Large intestine (tissue), 3 donors: ENCODE measurements at regions not wholly inside any gene's neighbourhood (a gene's known extent, or its start where the extent isn't known, plus 50 kb on each side); places are given as distances from the start of the nearest gene placed in this dataset.

ENCODE experiments used
- DNase-seq, 2 donors: peaks; one replicate each; pipeline versions ENCODE4 v3.0.0 to v3.0.0-alpha.2; 2013
- H3K27ac ChIP-seq: one replicate; pipeline ENCODE4 v1.5.1; 2013; ENCODE audit warnings: low read length
- H3K27me3 ChIP-seq: 2 replicates; pipeline ENCODE4 v1.6.1; 2013; ENCODE audit warnings: low read length; ENCODE audit not compliant: control insufficient read depth, insufficient read depth
- H3K36me3 ChIP-seq: 2 replicates; pipeline ENCODE4 v1.6.1; 2013; ENCODE audit warnings: low read length; ENCODE audit not compliant: control insufficient read depth, insufficient read depth
- H3K4me1 ChIP-seq: one replicate; pipeline ENCODE4 v1.6.1; 2013; ENCODE audit warnings: low read length; ENCODE audit not compliant: control insufficient read depth, insufficient read depth
- H3K4me3 ChIP-seq: one replicate; pipeline ENCODE4 v1.5.1; 2013; ENCODE audit warnings: low read length
- H3K9me3 ChIP-seq: one replicate; pipeline ENCODE4 v1.6.1; 2013; ENCODE audit warnings: mild to moderate bottlenecking, low read depth, low read length, moderate library complexity; ENCODE audit not compliant: control insufficient read depth
- WGBS: methylation state at CpG from one replicate; pipeline ENCODE4 v1.1.5; 2013; ENCODE audit warnings: low lambda C conversion rate; ENCODE audit not compliant: insufficient coverage; 5-methylcytosine and 5-hydroxymethylcytosine counted together

DNA sequence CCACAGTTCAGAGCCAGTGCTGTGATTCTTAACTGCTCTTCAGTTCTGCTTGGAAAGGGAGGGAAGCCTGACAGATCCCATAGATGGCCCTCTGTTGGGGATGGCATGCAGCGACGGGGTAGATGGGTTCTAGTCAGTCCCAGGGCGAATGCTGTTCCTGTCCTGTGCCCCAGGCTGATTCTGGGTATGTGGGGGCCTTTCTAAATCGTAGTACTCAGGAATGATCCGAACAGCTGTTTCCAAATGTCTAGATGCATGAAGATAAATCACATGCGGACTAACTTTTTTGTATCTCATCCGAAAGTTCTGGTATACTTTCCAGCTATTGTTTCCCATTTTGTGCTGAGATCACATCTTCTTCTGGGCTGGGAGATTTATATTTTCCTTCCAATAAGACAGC is 186.0 kb upstream of the MKI67 start:
- no peaks in the 10 kb centered on the region for H3K36me3 ChIP-seq
- no peaks in the 10 kb centered on the region for H3K9me3 ChIP-seq
- H3K4me1 ChIP-seq: no peaks in the 10 kb centered on the region
- H3K27ac ChIP-seq: no peak overlapping the region
- H3K4me3 ChIP-seq: no peak overlapping the region
- no peak for DNase-seq
- 94% methylated on average over 2 of the region's 7 CpGs for WGBS
- H3K27me3 ChIP-seq: no peaks in the 10 kb centered on the region

DNA sequence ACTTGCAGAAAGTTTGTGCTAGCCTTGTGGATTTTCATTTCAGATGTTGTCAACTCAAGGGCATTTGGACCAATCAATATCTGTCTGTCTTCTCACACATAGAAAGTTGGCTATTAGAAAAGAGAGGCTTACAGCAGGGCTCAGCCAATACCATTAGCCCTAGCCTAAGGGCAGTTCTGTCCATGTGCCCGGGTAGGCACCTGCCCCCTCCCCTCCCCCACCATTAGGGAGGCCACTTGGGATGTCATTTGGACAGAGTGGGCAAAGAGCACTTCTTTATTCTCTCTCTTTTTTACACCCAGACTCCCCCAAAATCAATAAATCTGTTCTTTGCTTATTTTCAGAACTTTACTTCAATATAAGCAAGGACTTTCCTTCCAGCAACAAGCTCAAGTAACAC is 188.5 kb upstream of the MKI67 start:
- Histone ChIP-seq H3K36me3 (no peaks in the 10 kb centered on the region), H3K27me3 (no peaks in the 10 kb centered on the region), H3K9me3 (no peaks in the 10 kb centered on the region), H3K4me1 (no peaks in the 10 kb centered on the region), H3K27ac (no peak overlapping the region), H3K4me3 (no peak overlapping the region)
- no peak for DNase-seq
- WGBS: no CpG with 5 or more reads among the region's 1 CpG

DNA sequence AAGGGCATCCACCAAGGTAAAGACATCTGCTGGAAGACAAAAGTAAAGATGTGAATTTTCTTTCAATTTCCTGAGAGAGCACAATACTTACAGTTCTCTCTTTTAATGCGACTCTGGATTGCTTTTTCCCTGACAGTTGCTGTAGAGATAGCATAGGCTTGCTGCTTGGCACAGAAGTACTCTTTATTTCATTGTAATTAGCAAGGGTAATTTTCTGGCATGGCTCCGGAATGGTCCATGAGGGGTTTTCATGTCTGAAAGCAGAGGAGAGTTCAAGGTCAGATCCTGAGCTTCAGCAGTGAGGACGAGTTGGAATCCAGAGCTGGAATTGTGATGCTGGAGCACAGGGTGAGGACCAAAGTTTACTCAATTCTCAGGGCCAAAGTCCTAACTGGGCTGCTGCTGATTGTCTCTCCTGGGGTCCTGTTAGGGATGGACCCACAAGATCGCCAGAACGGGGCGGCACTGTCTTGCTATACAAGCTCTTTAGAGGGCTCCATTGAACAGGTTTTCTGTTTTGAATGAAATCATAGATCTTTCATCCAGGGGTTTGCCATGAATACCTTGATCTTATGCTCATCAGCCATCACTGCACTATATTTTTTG is 190.0 kb upstream of the MKI67 start:
- Histone ChIP-seq H3K9me3 (no peaks in the 10 kb centered on the region), H3K4me1 (no peaks in the 10 kb centered on the region), H3K27me3 (no peaks in the 10 kb centered on the region), H3K36me3 (no peaks in the 10 kb centered on the region), H3K27ac (no peak overlapping the region), H3K4me3 (no peak overlapping the region)
- DNase-seq: no peak
- WGBS: no CpG with 5 or more reads among the region's 6 CpGs

DNA sequence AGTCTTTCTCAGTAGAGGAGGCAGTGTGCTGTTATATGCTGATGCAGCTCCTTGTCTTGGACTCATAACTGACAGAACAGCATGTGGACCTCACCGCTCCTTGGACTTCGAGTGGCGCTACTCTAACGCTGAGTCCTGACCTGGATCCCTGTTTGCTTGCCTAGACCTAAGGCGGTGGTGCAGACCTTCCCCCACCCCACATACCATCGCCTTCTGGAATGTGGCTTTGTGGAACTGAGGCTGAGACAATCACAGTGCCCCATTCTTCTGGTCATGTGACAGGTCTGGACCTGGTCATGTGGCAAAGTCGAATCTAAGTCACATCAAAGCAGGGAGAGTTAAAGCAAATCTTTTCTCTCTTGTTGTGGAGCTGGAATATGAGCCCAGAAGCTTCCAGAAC is 190.7 kb upstream of the MKI67 start:
- no CpG with 5 or more reads among the region's 7 CpGs for WGBS
- Histone ChIP-seq H3K27ac (no peak overlapping the region), H3K4me1 (no peaks in the 10 kb centered on the region), H3K9me3 (no peaks in the 10 kb centered on the region), H3K27me3 (no peaks in the 10 kb centered on the region), H3K36me3 (no peaks in the 10 kb centered on the region), H3K4me3 (no peak overlapping the region)
- DNase-seq: no peak

DNA sequence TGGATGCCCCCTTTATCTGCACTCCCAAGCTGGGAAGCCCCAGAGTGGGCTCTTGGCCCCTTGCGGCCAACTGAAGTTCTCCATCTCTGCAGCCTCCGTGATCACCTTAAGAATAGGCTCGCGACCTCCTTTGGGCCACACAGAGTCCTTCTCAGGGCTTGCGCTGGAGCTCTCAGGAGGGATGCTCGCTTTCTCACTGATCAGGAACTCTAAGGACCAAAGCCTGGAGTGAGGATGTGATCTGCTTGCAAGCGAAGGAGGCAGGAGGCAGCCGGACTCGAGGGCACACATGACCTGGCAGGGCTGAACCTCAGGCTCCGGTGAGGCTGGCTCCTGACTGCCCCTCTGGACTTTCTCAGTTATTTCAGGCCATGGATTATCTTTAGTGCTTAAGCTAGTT is 192.1 kb upstream of the MKI67 start:
- Histone ChIP-seq H3K27me3 (no peaks in the 10 kb centered on the region), H3K9me3 (no peaks in the 10 kb centered on the region), H3K27ac (no peak overlapping the region), H3K4me3 (no peak overlapping the region), H3K4me1 (no peaks in the 10 kb centered on the region), H3K36me3 (no peaks in the 10 kb centered on the region)
- DNase-seq: no peak
- no CpG with 5 or more reads among the region's 10 CpGs for WGBS

DNA sequence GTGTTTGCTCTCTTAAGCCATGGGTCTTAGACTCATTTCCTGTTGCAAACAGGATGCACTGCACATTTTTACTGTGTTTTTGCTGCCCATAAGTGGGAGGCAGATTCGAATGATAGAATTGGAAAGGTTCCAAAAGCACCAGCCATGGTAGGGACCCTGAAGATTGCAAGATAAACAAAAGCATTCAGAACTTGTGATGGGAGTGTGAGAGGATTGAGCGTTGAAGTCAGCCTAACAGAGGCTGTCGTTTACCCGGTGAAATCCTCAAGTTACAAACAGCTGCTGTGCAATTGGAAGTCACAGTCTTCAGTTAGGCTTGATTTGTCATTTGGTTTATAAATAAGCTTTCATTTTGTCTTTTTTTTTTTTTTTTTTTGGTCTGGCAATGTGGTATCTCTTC is 192.7 kb upstream of the MKI67 start:
- no peak for DNase-seq
- Histone ChIP-seq H3K4me3 (no peak overlapping the region), H3K27me3 (no peaks in the 10 kb centered on the region), H3K36me3 (no peaks in the 10 kb centered on the region), H3K4me1 (no peaks in the 10 kb centered on the region), H3K27ac (no peak overlapping the region), H3K9me3 (no peaks in the 10 kb centered on the region)
- 50% methylated on average over 1 of the region's 4 CpGs for WGBS

DNA sequence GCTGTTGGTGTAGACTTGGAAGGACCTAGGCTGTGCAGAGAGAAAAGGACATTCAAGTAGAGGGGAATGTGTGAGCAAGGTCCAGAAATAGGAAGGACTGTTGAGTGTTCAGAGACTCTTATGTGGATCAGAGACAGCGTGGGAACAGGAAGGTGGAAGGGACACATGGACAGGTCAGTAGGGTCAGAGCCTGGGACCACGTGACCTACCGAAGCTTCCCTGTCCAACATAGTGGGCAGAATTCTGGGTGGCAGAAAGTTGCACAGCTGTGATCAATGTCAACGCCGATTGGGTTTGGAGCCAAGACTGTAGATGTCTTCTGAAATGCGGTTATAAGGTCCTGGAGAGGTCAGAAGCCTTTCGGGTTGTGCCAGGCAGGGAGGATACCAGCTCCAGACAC is 195.9 kb upstream of the MKI67 start:
- no peak overlapping the region for H3K27ac ChIP-seq
- no peak overlapping the region for H3K4me3 ChIP-seq
- no peaks in the 10 kb centered on the region for H3K4me1 ChIP-seq
- no peaks in the 10 kb centered on the region for H3K36me3 ChIP-seq
- WGBS: no CpG with 5 or more reads among the region's 7 CpGs
- DNase-seq: no peak
- no peaks in the 10 kb centered on the region for H3K27me3 ChIP-seq
- peaks cover 3% of the 10 kb centered on the region for H3K9me3 ChIP-seq

DNA sequence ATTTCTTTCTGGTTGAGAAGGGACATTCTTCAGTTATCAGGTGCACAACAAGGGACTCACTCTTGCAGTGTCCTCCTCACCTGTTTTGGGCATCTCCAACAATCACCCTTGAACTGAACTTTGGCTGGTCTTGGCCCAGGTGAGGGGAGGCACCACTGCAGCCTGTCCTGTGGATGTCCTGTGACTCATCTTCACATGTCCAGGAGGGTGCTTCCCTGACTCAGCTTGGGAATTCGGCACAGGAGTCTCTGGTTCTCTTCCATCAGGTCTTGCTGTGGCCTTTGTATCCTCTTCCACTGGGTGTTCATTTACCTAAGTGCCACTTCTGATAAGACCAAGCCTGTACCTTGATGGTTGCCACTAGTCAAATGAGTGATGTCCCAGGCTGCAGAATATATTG is 196.7 kb upstream of the MKI67 start:
- Histone ChIP-seq H3K4me1 (no peaks in the 10 kb centered on the region), H3K27me3 (no peaks in the 10 kb centered on the region), H3K36me3 (no peaks in the 10 kb centered on the region), H3K27ac (no peak overlapping the region), H3K4me3 (no peak overlapping the region), H3K9me3 (peaks cover 3% of the 10 kb centered on the region)
- WGBS: no CpG with 5 or more reads among the region's 1 CpG
- DNase-seq: no peak

DNA sequence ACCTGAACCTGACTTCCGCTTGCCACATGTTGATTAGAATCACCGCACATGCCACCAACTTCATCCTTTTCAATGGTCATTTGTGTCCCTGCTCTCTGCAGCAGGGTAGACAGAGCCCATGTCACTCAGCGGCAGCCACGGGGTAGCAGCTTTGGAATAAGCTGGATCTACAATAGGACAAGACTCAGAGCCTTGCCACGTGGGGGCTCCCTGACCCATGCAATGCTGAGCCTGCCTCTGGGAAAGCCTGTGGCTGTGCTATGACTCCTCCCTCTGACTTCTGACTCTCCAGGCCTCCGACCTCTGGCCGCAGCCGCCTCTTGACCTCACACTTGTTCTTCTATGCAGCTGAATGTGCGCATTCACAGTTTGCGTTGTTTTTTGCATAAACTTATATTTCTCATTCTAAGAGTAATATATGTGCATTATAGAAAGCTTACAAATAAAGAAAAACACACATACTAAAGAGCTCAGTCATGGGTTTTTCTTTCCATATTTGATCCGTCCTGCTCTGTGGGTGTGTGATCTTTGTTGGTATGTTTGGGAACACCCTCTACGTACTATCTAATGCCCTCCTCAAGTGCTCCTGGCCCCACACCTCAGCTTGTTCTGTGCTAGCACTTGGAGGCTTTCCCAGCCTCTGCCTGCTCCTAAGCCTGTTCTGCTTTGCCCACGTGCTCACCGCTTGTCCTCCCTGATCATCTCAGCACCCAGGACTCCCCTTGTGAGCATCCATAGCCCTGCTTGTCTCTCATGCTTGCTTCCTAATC is 198.0 kb upstream of the MKI67 start:
- Histone ChIP-seq H3K27ac (no peak overlapping the region), H3K36me3 (no peaks in the 10 kb centered on the region), H3K27me3 (no peaks in the 10 kb centered on the region), H3K4me1 (no peaks in the 10 kb centered on the region), H3K4me3 (no peak overlapping the region), H3K9me3 (peaks cover 3% of the 10 kb centered on the region)
- DNase-seq: peak; percentile 30 to 36
- no CpG with 5 or more reads among the region's 14 CpGs for WGBS

DNA sequence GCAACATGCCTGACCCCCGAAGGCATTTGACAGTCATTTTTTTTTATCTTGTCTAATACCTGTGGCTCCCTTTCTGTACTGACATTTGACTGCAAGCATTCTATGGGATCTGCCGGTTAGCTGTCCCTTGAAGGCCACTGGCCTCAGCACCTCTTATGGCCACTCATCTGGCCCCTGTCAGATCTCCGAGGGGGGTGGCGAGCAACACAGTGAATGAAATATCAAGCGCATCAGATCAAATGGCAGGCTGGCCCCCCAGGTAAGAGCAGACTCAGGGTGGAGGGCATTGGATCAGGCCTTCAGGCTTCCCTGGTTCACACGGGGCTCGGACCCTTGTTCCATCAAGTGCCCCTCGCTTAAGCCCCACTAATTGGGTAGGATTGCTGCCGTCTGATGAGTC is 199.6 kb upstream of the MKI67 start:
- peaks cover 3% of the 10 kb centered on the region for H3K9me3 ChIP-seq
- no peaks in the 10 kb centered on the region for H3K27me3 ChIP-seq
- H3K27ac ChIP-seq: no peak overlapping the region
- H3K4me3 ChIP-seq: no peak overlapping the region
- H3K36me3 ChIP-seq: no peaks in the 10 kb centered on the region
- WGBS: 100% methylated on average over 1 of the region's 9 CpGs
- no peak for DNase-seq
- H3K4me1 ChIP-seq: no peaks in the 10 kb centered on the region

DNA sequence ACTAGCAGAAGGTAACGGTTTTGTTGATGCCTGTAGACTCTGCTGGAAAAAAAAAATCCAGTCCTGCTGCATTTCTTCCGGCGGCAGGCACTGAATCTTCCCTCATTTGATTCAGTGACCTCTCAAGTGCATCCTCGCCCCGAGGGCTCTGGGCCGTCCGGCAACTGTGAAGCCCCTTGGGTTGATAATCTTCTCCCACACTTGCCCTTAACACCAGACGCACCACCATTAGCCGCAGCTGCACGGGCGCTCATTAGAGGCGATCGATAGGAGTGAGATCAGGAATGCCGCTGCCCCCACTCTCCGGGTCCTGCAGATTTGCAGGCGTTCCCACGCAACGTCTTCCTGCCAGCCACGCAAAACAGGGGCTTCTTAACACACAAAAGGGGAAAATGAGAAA is 200.0 kb upstream of the MKI67 start:
- Histone ChIP-seq H3K4me3 (no peak overlapping the region), H3K36me3 (no peaks in the 10 kb centered on the region), H3K9me3 (peaks cover 3% of the 10 kb centered on the region), H3K27me3 (no peaks in the 10 kb centered on the region), H3K4me1 (no peaks in the 10 kb centered on the region), H3K27ac (no peak overlapping the region)
- DNase-seq: no peak
- WGBS: no CpG with 5 or more reads among the region's 19 CpGs
